HG03064 (cell line): ENCODE measurements at regions not wholly inside any gene's neighbourhood (a gene's known extent, or its start where the extent isn't known, plus 50 kb on each side); places are given as distances from the start of the nearest gene placed in this dataset.

Source experiments
- ATAC-seq: cut with Tn5 transposase; IDR thresholded peaks from one replicate; pipeline ENCODE4 v1.9.1; 2021; ENCODE audit warnings: low read depth; ENCODE audit not compliant: unreplicated experiment

- no peak for ATAC-seq
Measured at GRCh38 chr19:28864024-28864503, 348.9 kb downstream of the UQCRFS1 start.

- ATAC-seq: no peak
Measured at GRCh38 chr19:28862238-28862637, 350.7 kb downstream of the UQCRFS1 start.

- no peak for ATAC-seq
Measured at GRCh38 chr19:28859811-28860210, 353.1 kb downstream of the UQCRFS1 start.

GRCh38 chr19:28858933-28859332 lies 354.0 kb downstream of the UQCRFS1 start:
- no peak for ATAC-seq

GRCh38 chr19:28857967-28858366 lies 355.0 kb downstream of the UQCRFS1 start:
- no peak for ATAC-seq

- ATAC-seq: no peak
Measured at GRCh38 chr19:28855216-28855615, 357.7 kb downstream of the UQCRFS1 start.

- ATAC-seq: no peak
Measured at GRCh38 chr19:28847468-28847867, 365.5 kb downstream of the UQCRFS1 start.

GRCh38 chr19:28846094-28846812 lies 366.7 kb downstream of the UQCRFS1 start:
- ATAC-seq: no peak

- ATAC-seq: no peak
Measured at GRCh38 chr19:28843761-28844492, 369.0 kb downstream of the UQCRFS1 start.

GRCh38 chr19:28841531-28841930 lies 371.4 kb downstream of the UQCRFS1 start:
- no peak for ATAC-seq

GRCh38 chr19:28840891-28841290 lies 372.1 kb downstream of the UQCRFS1 start:
- ATAC-seq: no peak

GRCh38 chr19:28839455-28839854 lies 373.5 kb downstream of the UQCRFS1 start:
- ATAC-seq: no peak

- no peak for ATAC-seq
Measured at GRCh38 chr19:28838909-28839308, 374.0 kb downstream of the UQCRFS1 start.

- ATAC-seq: no peak
Measured at GRCh38 chr19:28836421-28836820, 376.5 kb downstream of the UQCRFS1 start.

GRCh38 chr19:28834996-28835395 lies 378.0 kb downstream of the UQCRFS1 start:
- no peak for ATAC-seq

- no peak for ATAC-seq
Measured at GRCh38 chr19:28831462-28831861, 381.5 kb downstream of the UQCRFS1 start.

- no peak for ATAC-seq
Measured at GRCh38 chr19:28829762-28830161, 383.2 kb downstream of the UQCRFS1 start.

GRCh38 chr19:28829359-28829758 lies 383.6 kb downstream of the UQCRFS1 start:
- no peak for ATAC-seq

- no peak for ATAC-seq
Measured at GRCh38 chr19:28828276-28828870, 384.6 kb downstream of the UQCRFS1 start.

GRCh38 chr19:28827382-28827781 lies 385.6 kb downstream of the UQCRFS1 start:
- no peak for ATAC-seq

- ATAC-seq: no peak
Measured at GRCh38 chr19:28823338-28823961, 389.5 kb downstream of the UQCRFS1 start.
